Activated CD4-positive, alpha-beta T cell treated with anti-CD3 and anti-CD28 coated beads, Interleukin-2, amount 50 U/mL, for 24 hours (primary cell): ENCODE measurements at regions not wholly inside any gene's neighbourhood (a gene's known extent, or its start where the extent isn't known, plus 50 kb on each side); places are given as distances from the start of the nearest gene placed in this dataset.

Experiments
- DNase-seq, 2 donors: peaks; one replicate each; pipeline ENCODE4 v3.0.0-alpha.2; 2020; ENCODE audit warnings: low read depth in 1 of 2, low spot score in 1 of 2

- no peak for DNase-seq
These were observed 505.9 kb upstream of the MANEA start for GRCh38 chr6:95071464-95071863.

- DNase-seq: no peak
These were observed 498.9 kb upstream of the MANEA start for GRCh38 chr6:95078457-95078856.

GRCh38 chr6:95081231-95081630 lies 496.1 kb upstream of the MANEA start:
- no peak for DNase-seq

- no peak for DNase-seq
These were observed 495.4 kb upstream of the MANEA start for GRCh38 chr6:95081949-95082348.

GRCh38 chr6:95083506-95083905 lies 493.8 kb upstream of the MANEA start:
- DNase-seq: no peak

- no peak for DNase-seq
These were observed 492.5 kb upstream of the MANEA start for GRCh38 chr6:95084867-95085266.

- no peak for DNase-seq
These were observed 489.8 kb upstream of the MANEA start for GRCh38 chr6:95087394-95088097.

GRCh38 chr6:95091823-95092436 lies 485.4 kb upstream of the MANEA start:
- DNase-seq: no peak

- no peak for DNase-seq
These were observed 484.2 kb upstream of the MANEA start for GRCh38 chr6:95093154-95093553.

GRCh38 chr6:95094751-95095663 lies 482.3 kb upstream of the MANEA start:
- DNase-seq: no peak

- DNase-seq: no peak
These were observed 481.5 kb upstream of the MANEA start for GRCh38 chr6:95095855-95096254.

GRCh38 chr6:95099410-95099809 lies 477.9 kb upstream of the MANEA start:
- DNase-seq: no peak

- no peak for DNase-seq
These were observed 468.1 kb upstream of the MANEA start for GRCh38 chr6:95109212-95109611.

- DNase-seq: no peak
These were observed 466.6 kb upstream of the MANEA start for GRCh38 chr6:95110767-95111166.

- no peak for DNase-seq
These were observed 460.1 kb upstream of the MANEA start for GRCh38 chr6:95117236-95117635.

GRCh38 chr6:95119927-95120326 lies 457.4 kb upstream of the MANEA start:
- no peak for DNase-seq

- no peak for DNase-seq
These were observed 456.4 kb upstream of the MANEA start for GRCh38 chr6:95120984-95121383.

GRCh38 chr6:95127261-95127660 lies 450.1 kb upstream of the MANEA start:
- no peak for DNase-seq

- DNase-seq: no peak
These were observed 448.9 kb upstream of the MANEA start for GRCh38 chr6:95128439-95128838.

GRCh38 chr6:95128947-95129346 lies 448.4 kb upstream of the MANEA start:
- no peak for DNase-seq

GRCh38 chr6:95133578-95133977 lies 443.8 kb upstream of the MANEA start:
- DNase-seq: no peak

GRCh38 chr6:95135182-95135581 lies 442.2 kb upstream of the MANEA start:
- no peak for DNase-seq
